GM21529 (cell line): ENCODE measurements at regions not wholly inside any gene's neighbourhood (a gene's known extent, or its start where the extent isn't known, plus 50 kb on each side); places are given as distances from the start of the nearest gene placed in this dataset.

ENCODE experiments used
- ATAC-seq: cut with Tn5 transposase; IDR thresholded peaks from one replicate; pipeline ENCODE4 v1.9.1; 2021; ENCODE audit not compliant: unreplicated experiment

- no peak for ATAC-seq
Measured at GRCh38 chr1:95427525-95427924, 193.5 kb downstream of the RWDD3 start.

- no peak for ATAC-seq
Measured at GRCh38 chr1:95431235-95431634, 197.2 kb downstream of the RWDD3 start.

GRCh38 chr1:95435611-95436010, 201.6 kb downstream of the RWDD3 start:
- ATAC-seq: no peak

DNA sequence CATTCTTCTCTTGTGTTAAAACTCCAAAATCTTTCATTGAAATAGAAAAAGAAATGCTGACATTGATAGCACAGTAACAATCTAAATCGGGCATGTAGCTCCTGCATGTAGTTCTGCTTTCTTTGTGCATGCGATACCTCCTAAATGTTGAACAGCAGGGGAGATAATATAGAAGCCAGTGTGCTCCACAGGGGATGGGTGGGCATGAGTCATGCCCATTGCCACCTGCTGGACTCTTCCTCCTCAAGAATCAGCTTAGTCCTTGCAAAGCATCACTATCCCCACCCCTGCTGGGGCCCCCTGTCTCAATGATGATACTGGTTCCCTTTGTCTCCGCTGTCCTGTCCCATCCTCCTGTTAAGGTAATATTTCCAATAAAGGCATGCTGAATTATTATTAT, 203.0 kb downstream of the RWDD3 start:
- ATAC-seq: no peak

DNA sequence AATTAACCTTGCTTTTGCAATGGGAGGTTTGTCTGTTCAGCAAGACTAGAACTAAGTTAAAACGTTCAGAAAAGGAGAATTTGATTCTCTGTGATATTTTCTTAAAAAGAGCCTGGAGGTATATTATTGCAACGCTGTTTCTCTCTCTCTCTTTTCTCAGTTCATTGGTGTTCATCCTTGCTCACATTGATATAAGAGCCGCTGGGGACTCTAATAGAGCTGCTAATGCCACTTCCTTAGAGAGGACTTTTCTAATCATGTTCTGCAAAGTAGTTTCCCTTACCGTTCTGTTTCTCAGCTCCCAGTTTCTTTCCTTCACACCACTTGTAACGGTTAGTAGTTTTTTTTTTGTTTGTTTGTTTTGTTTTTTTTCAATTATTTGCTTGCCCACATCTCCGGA, 203.8 kb downstream of the RWDD3 start:
- no peak for ATAC-seq

DNA sequence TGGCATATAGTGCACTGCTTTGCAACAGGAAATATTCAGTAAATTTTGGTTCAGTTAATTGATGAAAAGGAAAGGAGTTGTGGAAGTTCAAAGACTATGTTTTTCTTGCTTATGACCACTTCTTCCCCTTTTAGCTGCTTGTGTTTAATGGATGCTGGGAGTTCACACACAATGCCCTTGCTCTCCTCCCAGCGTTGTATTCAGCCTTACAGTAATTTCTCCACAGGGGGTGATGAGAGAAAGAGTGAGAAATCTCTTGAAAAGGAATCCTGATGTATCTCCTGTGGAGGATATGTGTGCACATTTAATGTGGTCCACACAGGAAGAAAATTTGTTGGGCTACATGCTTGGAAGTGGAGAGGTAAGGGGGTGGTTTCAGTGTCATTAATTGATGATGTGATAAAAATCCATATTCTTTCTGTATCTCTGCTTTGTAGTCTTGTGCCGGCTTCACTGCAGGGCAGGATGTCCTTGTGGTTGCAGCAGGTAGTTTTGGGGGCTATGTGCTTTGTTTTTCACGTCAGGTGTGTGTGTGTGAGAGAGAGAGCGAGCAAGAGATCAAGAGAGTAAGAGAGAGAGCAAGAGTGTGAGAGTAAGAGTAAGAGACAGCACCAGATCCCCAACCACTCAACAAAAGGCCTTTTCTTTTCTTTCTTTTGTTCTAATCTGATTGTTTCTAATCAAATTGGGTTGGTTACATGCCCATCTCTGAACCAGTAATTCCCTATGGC, 204.4 kb downstream of the RWDD3 start:
- no peak for ATAC-seq

- no peak for ATAC-seq
Measured at GRCh38 chr1:95440511-95440910, 206.5 kb downstream of the RWDD3 start.

DNA sequence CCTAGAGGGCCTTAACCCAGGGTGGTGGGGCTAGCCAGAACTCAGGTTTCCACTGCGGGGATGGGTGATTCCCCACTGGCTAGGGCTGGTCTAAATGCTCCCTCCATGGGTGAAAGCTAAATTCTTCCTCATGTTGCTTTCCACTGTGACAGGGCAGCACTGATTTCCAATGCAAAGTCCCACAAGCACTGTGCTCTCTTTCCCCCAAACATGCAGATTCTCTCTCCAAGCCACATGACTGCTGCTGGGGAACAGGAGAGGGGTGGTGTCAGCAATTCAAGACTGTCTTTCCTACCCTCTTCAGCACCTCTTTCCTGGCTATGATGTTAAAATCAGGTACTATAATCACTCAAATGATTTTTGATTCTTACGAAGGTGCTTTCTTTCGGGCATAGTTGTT, 215.5 kb downstream of the RWDD3 start:
- no peak for ATAC-seq

DNA sequence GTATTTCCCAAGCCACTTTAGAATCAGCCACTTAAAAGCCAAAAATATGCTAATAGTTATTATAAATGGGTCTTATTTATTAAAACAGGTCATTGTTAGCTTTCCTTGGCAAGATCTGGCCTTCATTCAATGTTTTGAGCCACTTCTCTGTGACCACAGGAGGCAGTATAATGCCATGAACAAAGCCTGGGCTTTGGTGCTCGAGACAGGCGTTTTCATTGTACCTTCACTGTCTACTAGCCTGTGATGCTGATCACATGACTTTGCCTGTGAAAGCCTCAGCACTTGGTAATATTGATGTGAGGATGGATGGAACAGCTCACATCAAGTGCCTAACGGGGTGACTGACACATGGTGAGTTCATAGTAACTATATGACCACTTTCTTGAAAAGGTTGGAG, 217.0 kb downstream of the RWDD3 start:
- ATAC-seq: no peak

- no peak for ATAC-seq
Measured at GRCh38 chr1:95451904-95452303, 217.9 kb downstream of the RWDD3 start.

DNA sequence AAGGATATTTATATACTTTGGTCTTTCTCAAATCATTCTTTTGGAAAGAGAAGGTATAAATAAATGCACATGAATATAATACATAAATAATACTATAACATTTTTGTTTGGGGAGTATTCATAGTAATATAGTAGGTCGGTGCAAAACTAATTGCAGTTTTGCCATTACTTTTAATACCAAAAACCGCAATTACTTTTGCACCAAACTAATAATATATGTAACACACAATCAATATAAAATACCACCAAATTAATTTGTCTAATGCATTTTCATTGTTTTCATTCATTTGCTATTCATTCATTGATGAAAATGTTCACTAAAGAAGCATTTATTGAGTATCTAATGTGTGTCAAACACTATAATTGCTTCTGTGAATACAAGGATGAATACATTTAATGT, 219.0 kb downstream of the RWDD3 start:
- ATAC-seq: no peak

- no peak for ATAC-seq
Measured at GRCh38 chr1:95467036-95467435, 233.0 kb downstream of the RWDD3 start.

- ATAC-seq: no peak
Measured at GRCh38 chr1:95475686-95476457, 241.9 kb downstream of the RWDD3 start.

DNA sequence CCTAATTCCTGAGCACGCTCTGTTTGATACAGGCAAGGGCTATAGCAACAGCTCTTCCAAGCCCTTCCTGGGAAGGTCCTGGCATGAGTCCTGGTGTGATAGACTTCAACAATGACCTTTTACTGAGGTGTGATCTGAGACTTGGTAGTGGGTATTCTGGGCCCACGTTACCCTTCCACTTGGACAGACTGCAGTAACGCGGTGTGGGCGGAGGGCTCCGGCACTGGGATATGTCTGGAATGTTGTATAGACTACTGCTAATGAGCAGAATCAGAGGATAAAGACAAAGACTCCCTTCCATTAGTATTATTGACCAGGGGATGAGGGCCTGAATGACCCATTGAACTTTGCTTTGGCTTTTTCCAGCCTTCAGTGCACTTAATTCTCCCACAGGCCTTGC, 262.3 kb downstream of the RWDD3 start:
- ATAC-seq: no peak

GRCh38 chr1:95496773-95497172, 262.8 kb downstream of the RWDD3 start:
- no peak for ATAC-seq

- ATAC-seq: no peak
Measured at GRCh38 chr1:95497566-95497965, 263.6 kb downstream of the RWDD3 start.

- ATAC-seq: no peak
Measured at GRCh38 chr1:95503278-95504030, 269.4 kb downstream of the RWDD3 start.

GRCh38 chr1:95504321-95504720, 270.3 kb downstream of the RWDD3 start:
- no peak for ATAC-seq

DNA sequence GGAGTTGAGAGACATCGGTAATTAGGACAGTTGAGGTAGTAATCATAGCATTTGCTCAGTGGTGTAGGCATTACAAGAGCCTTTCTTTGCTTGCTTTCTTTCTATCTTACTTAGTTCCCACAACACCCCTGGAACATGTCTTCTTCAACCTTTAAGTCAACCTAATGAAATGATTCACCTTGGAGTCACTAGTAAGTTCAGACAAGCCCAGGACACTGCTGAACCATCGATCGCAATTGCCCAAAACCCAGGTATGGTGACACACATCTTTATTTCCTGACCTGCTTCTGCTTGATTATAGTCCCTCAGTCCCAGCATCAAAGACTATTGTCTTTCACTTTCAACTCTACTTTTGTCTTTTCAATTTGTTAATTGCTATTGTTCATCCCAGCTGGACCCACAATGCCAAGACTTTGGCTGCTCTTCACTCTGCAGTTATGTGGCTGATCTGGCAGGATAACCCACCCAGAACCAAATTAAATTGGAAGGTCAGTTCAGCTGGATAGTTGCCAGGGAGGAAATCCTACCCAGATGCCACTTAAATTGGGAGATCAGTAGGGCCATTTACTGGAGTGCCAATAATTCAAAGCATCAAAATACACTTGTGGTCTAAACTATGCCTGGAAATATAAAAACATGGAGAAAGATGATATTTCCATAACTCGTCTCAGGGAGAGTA, 272.9 kb downstream of the RWDD3 start:
- no peak for ATAC-seq

DNA sequence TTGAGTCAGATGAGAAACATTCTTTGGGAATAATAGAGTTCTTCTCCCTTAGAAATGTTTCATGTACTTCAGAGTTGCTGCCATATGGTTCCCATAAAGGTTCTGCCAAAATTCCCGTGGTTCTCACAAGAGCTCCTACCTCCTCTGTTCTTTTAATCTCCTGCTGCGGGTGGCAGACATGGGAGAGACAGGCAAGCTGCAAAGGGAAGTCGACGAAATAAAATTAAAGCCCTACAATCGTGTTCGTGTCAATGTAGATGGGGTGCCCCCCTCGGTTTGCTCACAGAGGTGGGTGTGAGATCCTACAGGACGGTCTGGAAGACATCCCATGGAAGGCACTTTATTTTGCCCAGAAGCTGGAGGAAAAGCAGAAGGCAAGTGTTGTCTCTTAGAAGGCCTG, 276.0 kb downstream of the RWDD3 start:
- no peak for ATAC-seq

DNA sequence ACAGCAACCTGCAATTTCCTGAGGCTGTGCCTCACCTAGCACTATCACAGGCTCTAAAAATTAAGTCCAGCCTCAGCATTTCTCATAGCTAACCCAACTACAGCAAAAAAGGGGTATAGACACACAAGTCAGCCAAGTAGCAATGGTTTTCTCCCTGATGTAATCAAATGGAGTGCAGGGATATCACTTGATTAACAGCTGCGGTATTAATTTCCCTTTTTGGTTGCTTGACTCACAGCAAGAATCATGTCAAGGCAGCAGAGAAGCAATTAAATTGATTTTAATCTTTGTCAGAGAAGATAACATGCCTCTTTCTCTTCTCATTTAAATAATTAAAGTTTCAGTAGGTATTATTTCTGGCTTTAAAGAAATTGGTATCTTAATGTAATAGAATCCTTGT, 278.9 kb downstream of the RWDD3 start:
- no peak for ATAC-seq
